SKM-1 (cell line): ENCODE measurements at regions not wholly inside any gene's neighbourhood (a gene's known extent, or its start where the extent isn't known, plus 50 kb on each side); places are given as distances from the start of the nearest gene placed in this dataset.
"Not testable (repeated sequence)": the region's sequence is repeated elsewhere in the genome, so short reads cannot be mapped to it uniquely, and the experiment has no call there.

ENCODE experiments used
- DNase-seq: peaks from one replicate; lab custom pipeline; 2025; ENCODE audit not compliant: unreplicated experiment; lab: John Stamatoyannopoulos, UW

GRCh38 chr2:125353542-125353941 lies 1302.4 kb upstream of the GYPC start:
- not testable (repeated sequence) for DNase-seq

GRCh38 chr2:125364192-125364983 lies 1291.6 kb upstream of the GYPC start:
- no peak for DNase-seq

GRCh38 chr2:125364984-125365265 lies 1291.0 kb upstream of the GYPC start:
- no peak for DNase-seq

GRCh38 chr2:125371867-125372266 lies 1284.1 kb upstream of the GYPC start:
- no peak for DNase-seq

- no peak for DNase-seq
These were observed 1282.7 kb upstream of the GYPC start for GRCh38 chr2:125373293-125373692.

- DNase-seq, result no peak
These were observed 1269.9 kb upstream of the GYPC start for GRCh38 chr2:125386074-125386473.

- no peak for DNase-seq
These were observed 1258.3 kb upstream of the GYPC start for GRCh38 chr2:125397535-125398251.

- DNase-seq, result no peak
These were observed 1257.0 kb upstream of the GYPC start for GRCh38 chr2:125398738-125399524.

GRCh38 chr2:125405816-125406215 lies 1250.1 kb upstream of the GYPC start:
- no peak for DNase-seq

GRCh38 chr2:125408874-125409538 lies 1247.0 kb upstream of the GYPC start:
- DNase-seq, result no peak

- DNase-seq, result no peak
These were observed 1237.5 kb upstream of the GYPC start for GRCh38 chr2:125418483-125418882.

- DNase-seq, result not testable (repeated sequence)
These were observed 1233.7 kb upstream of the GYPC start for GRCh38 chr2:125422198-125422770.

GRCh38 chr2:125424266-125424785 lies 1231.6 kb upstream of the GYPC start:
- no peak for DNase-seq

GRCh38 chr2:125427721-125428315 lies 1228.1 kb upstream of the GYPC start:
- DNase-seq, result no peak

GRCh38 chr2:125444106-125444505 lies 1211.9 kb upstream of the GYPC start:
- no peak for DNase-seq

GRCh38 chr2:125445495-125445894 lies 1210.5 kb upstream of the GYPC start:
- no peak for DNase-seq

- DNase-seq, result no peak
These were observed 1205.9 kb upstream of the GYPC start for GRCh38 chr2:125450092-125450491.

- DNase-seq, result no peak
These were observed 1200.8 kb upstream of the GYPC start for GRCh38 chr2:125455110-125455509.

GRCh38 chr2:125456693-125457363 lies 1199.1 kb upstream of the GYPC start:
- DNase-seq, result no peak

- no peak for DNase-seq
These were observed 1184.0 kb upstream of the GYPC start for GRCh38 chr2:125471963-125472362.
